ENCODE measurements at regions not wholly inside any gene's neighbourhood (a gene's known extent, or its start where the extent isn't known, plus 50 kb on each side); places are given as distances from the start of the nearest gene placed in this dataset.

GRCh38 chr6:139883776-139884175 lies 509.3 kb upstream of the CITED2 start:
- peak overlapping the region; percentile 60 to 89 (median 75) for H3K27ac Mint-ChIP-seq
- no peak overlapping the region for H3K4me3 Mint-ChIP-seq
- TF ChIP-seq CTCF (IDR thresholded peaks at IDR 0.05; ENCODE audit: unreplicated experiment in 3 of 3) = no peak
- peaks cover 42% of the 10 kb centered on the region for H3K4me1 Mint-ChIP-seq
- no peaks in the 10 kb centered on the region for H3K27me3 Mint-ChIP-seq (ENCODE audit: low read depth)
- H3K36me3 Mint-ChIP-seq (ENCODE audit: low read depth) = no peaks in the 10 kb centered on the region
- H3K9me3 Mint-ChIP-seq = peaks cover 1% of the 10 kb centered on the region

DNA sequence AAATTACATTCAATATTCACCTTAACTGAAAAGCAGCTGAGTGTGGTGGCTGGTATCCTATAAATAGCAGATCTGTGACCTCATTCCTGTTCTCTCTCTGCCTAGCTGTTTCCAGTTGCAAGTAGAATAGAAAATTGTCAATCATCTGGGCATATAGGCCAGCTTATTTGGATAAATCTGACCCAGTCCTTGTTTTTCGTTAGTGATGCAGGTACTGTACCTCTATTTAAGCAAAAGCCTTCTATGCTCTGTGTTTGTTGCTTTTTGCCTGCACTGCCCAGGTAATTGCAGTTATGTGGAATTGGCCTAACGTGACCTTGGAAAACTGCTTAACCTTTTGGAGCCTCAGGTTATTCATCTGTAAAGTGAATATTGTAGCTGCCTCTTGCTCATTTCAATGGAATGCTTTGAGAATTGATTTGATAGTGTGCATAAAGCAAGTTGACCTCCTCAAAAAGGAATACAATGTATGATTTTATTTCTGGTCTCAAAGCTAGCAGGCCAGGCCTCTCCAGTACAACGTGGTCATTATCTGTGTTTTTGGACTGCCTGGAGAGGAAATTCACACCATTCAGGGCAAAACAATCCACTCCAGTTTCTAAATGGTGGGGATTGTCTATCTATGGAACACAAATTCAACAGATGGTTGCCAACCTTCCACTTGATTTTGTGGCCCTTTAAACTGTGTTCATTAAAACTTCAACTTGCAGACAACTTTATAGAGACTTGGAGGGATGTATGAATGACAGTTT lies 508.7 kb upstream of the CITED2 start:
- peaks cover 2% of the 10 kb centered on the region for H3K9me3 Mint-ChIP-seq
- no peak for TF ChIP-seq CTCF (IDR thresholded peaks at IDR 0.05; ENCODE audit: unreplicated experiment in 3 of 3)

DNA sequence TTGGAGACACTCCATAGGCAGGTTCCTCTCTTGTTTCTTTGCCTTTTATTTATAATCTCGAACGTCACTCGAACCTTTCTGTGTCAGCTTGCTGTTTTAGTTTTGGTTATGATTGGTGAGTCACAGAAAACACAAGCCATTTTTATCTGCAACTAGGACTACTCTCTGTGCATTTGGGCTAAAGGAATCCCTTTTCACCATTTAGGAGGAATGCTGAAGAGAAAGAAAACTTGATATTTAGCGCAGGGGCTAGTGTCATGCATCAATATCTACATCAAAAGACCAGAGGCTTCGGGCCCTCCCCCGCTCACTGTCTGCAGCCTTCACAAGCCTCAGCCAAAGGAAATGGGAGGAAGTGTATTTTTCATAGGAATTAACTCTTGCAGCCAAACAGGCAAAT lies 507.8 kb upstream of the CITED2 start:
- Mint-ChIP-seq H3K4me3 (peak overlapping the region; percentile 13 to 38 (median 20)), H3K9me3 (peaks cover 2% of the 10 kb centered on the region), H3K36me3 (ENCODE audit: low read depth) (no peaks in the 10 kb centered on the region), H3K27ac (peak overlapping the region; percentile 75 to 89 (median 83)), H3K27me3 (ENCODE audit: low read depth) (no peaks in the 10 kb centered on the region), H3K4me1 (peaks cover 31% of the 10 kb centered on the region)
- TF ChIP-seq CTCF (IDR thresholded peaks at IDR 0.05; ENCODE audit: unreplicated experiment in 3 of 3) = no peak

More for the DNA sequence above, 508.7 kb upstream of the CITED2 start:
- Mint-ChIP-seq H3K36me3 (ENCODE audit: low read depth) (no peaks in the 10 kb centered on the region), H3K27ac (peak overlapping the region; percentile 60 to 89 (median 75)), H3K4me3 (no peak overlapping the region), H3K4me1 (peaks cover 36% of the 10 kb centered on the region), H3K27me3 (ENCODE audit: low read depth) (no peaks in the 10 kb centered on the region)

- TF ChIP-seq CTCF (IDR thresholded peaks at IDR 0.05; ENCODE audit: unreplicated experiment in 3 of 3) = peak; percentile 37 to 52 (median 50)
- Mint-ChIP-seq H3K4me3 (no peak overlapping the region), H3K9me3 (peaks cover 2% of the 10 kb centered on the region), H3K36me3 (ENCODE audit: low read depth) (no peaks in the 10 kb centered on the region), H3K27me3 (ENCODE audit: low read depth) (no peaks in the 10 kb centered on the region), H3K27ac (peak overlapping the region; percentile 75 to 89 (median 83)), H3K4me1 (peaks cover 31% of the 10 kb centered on the region)
Measured at GRCh38 chr6:139881728-139882211, 507.3 kb upstream of the CITED2 start.

DNA sequence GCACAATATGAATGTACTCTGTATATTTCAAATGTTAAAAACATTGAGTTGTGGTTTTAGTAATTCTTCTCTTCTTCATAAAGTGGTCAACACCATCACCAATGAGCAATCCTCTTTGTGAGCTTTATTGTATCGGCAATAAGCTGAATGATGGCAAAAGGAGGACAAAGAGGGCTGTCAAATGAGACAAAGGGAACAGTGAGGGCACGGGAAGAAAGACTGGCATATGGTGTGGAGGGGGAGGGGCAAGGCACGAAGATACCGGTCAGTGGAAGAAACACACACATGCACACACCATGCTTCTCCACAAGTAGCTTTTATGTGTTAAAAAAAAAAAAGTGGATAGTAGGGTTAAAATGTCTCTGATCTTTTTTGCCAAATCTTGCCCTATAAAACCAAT lies 506.8 kb upstream of the CITED2 start:
- Mint-ChIP-seq H3K4me1 (peaks cover 31% of the 10 kb centered on the region), H3K36me3 (ENCODE audit: low read depth) (no peaks in the 10 kb centered on the region), H3K27me3 (ENCODE audit: low read depth) (no peaks in the 10 kb centered on the region), H3K27ac (peak overlapping the region in 2 of 3 experiments; percentile 75 to 89), H3K9me3 (peaks cover 2% of the 10 kb centered on the region), H3K4me3 (no peak overlapping the region)
- no peak for TF ChIP-seq CTCF (IDR thresholded peaks at IDR 0.05; ENCODE audit: unreplicated experiment in 3 of 3)

All from nephron (organoid).